SK-N-MC (cell line): ENCODE measurements at regions not wholly inside any gene's neighbourhood (a gene's known extent, or its start where the extent isn't known, plus 50 kb on each side); places are given as distances from the start of the nearest gene placed in this dataset.
"Not testable (repeated sequence)": the region's sequence is repeated elsewhere in the genome, so short reads cannot be mapped to it uniquely, and the experiment has no call there.

Experiments used
- DNase-seq: peaks from one replicate; pipeline ENCODE4 v3.0.0-alpha.2; 2011; ENCODE audit warnings: low read depth, low spot score
- H3K27ac ChIP-seq: fragments of 200-600 bp; sonication (generic); 2 replicates; pipeline ENCODE4 v1.5.1; 2016; ENCODE audit warnings: mixed run types
- H3K36me3 ChIP-seq: fragments of 200-600 bp; sonication (generic); 2 replicates; pipeline ENCODE4 v1.6.1; 2017; ENCODE audit warnings: antibody characterized with exemption, low read length, mixed read lengths; ENCODE audit not compliant: insufficient read depth
- H3K4me3 ChIP-seq: fragments of 200-600 bp; sonication (generic); 2 replicates; pipeline ENCODE4 v1.5.1; 2016
- H3K9ac ChIP-seq: fragments of 200-600 bp; sonication (generic); 2 replicates; pipeline ENCODE4 v1.8.0; 2017; ENCODE audit warnings: mixed run types, mixed read lengths; ENCODE audit not compliant: insufficient read length
- H3K9me3 ChIP-seq: fragments of 200-600 bp; sonication (generic); 2 replicates; pipeline ENCODE4 v1.6.1; 2017; ENCODE audit warnings: low read depth, mild to moderate bottlenecking, antibody characterized with exemption, low read length, moderate library complexity, mixed read lengths
- EZH2 ChIP-seq: fragments of 200-600 bp; sonication (generic); IDR thresholded peaks from one replicate; pipeline ENCODE4 v1.6.1; 2017; ENCODE audit warnings: antibody characterized with exemption
- FOXP2 ChIP-seq: optimal IDR thresholded peaks from 2 replicates; pipeline ENCODE3; 2011; ENCODE audit warnings: mild to moderate bottlenecking, moderate library complexity; ENCODE audit not compliant: insufficient read depth; ENCODE audit errors: extremely low read length, control extremely low read depth
- POLR2AphosphoS5 ChIP-seq: IDR thresholded peaks from 2 replicates; pipeline ENCODE4 v1.6.1; 2012; ENCODE audit warnings: mild to moderate bottlenecking, low read depth, low read length, borderline replicate concordance

DNA sequence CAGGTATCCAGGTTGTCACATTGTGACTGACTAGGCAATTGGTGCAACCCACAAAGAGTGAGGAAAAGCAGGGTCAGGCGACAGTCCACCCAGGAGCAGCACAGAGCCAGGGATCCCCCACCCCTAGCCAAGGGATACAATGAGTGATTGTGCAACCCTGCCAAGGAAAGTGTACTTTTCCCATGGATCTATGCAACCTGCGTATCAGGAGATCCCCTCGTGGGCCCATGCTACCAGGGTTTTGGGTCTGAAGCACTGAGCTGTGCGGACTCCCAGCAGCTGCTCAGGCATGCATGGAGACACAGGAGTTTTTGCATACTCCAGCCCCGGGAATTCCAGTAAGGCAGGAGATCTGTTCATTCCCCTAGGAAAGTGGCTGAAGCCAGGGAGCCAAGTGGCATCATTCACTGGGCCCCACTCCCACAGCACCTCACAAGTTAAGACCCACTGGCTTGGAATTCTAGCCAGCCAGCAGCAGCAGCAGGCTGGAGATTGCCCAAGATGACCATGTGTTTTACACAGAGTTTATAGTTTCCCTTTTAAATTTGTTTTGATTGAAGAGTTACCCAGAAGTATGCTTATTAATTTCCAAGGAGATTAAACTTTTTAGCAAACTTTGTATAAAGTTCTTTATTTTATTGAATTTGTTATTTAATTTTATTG, 136.0 kb downstream of the LTN1 start:
- Histone ChIP-seq H3K4me3 (no peak overlapping the region), H3K27ac (no peak overlapping the region)
- no peak for DNase-seq

GRCh38 chr21:28852706-28853105, 140.0 kb downstream of the LTN1 start:
- Histone ChIP-seq H3K36me3 (no peaks in the 10 kb centered on the region), H3K9me3 (no peaks in the 10 kb centered on the region), H3K4me3 (no peak overlapping the region), H3K9ac (no peak overlapping the region), H3K27ac (no peak overlapping the region)
- no peak for DNase-seq
- no peak for TF ChIP-seq EZH2
- TF ChIP-seq FOXP2, result no peak
- no peak for TF ChIP-seq POLR2AphosphoS5

More for the DNA sequence above, 136.0 kb downstream of the LTN1 start:
- no peaks in the 10 kb centered on the region for H3K9me3 ChIP-seq
- H3K9ac ChIP-seq, result no peak overlapping the region
- no peaks in the 10 kb centered on the region for H3K36me3 ChIP-seq
- TF ChIP-seq POLR2AphosphoS5 (no peak), FOXP2 (no peak), EZH2 (no peak)

DNA sequence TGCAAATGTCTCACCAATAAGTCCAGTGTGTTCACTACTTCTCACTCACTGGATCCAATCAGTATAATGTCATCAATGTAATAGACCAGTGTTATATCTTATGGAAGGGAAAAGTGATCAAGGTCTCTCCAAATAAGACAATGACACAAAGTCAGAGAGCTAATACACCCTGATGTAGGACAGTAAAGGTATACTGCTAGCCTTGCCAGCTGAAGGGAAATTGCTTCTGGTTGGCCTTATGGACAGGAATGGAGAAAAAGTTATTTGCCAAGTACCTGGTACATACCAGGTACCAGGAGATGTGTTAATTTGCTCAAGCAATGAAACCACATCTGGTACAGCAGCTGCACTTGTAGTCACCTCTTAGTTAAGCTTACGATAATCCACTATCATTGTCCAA, 141.0 kb downstream of the LTN1 start:
- H3K9me3 ChIP-seq, result no peaks in the 10 kb centered on the region
- no peaks in the 10 kb centered on the region for H3K36me3 ChIP-seq
- no peak overlapping the region for H3K4me3 ChIP-seq
- no peak for DNase-seq
- no peak overlapping the region for H3K27ac ChIP-seq
- TF ChIP-seq FOXP2, result no peak
- TF ChIP-seq EZH2, result no peak
- TF ChIP-seq POLR2AphosphoS5, result no peak
- no peak overlapping the region for H3K9ac ChIP-seq

DNA sequence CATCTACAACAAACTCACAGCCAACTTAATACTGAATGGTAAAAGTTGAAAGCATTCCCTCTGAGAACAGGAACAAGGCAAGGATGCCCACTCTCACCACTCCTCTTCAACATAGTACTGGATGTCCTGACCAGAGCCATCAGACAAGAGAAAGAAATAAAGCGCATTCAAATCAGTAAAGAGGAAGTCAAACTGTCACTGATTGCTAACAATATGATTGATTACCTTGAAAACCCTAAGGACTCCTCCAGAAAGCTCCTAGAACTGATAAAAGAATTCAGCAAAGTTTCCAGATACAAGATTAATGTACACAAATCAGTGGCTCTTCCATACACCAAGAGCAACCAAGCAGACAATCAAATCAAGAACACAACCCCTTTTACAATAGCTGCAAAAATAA, 153.4 kb downstream of the LTN1 start:
- H3K9ac ChIP-seq, H3K9me3 ChIP-seq, DNase-seq, H3K27ac ChIP-seq, H3K36me3 ChIP-seq, H3K4me3 ChIP-seq: not testable (repeated sequence)

- not testable (repeated sequence) for H3K4me3 ChIP-seq
Measured at GRCh38 chr21:28837426-28837825, 155.3 kb downstream of the LTN1 start.

GRCh38 chr21:28836588-28836987, 156.1 kb downstream of the LTN1 start:
- H3K9me3 ChIP-seq, H3K4me3 ChIP-seq, DNase-seq, H3K9ac ChIP-seq, H3K27ac ChIP-seq, H3K36me3 ChIP-seq: not testable (repeated sequence)

More at GRCh38 chr21:28837426-28837825, 155.3 kb downstream of the LTN1 start:
- H3K9ac ChIP-seq, H3K9me3 ChIP-seq, DNase-seq, H3K36me3 ChIP-seq, H3K27ac ChIP-seq: not testable (repeated sequence)

GRCh38 chr21:28834335-28835238, 158.1 kb downstream of the LTN1 start:
- Histone ChIP-seq H3K9me3 (no peaks in the 10 kb centered on the region), H3K9ac (no peak overlapping the region), H3K4me3 (no peak overlapping the region), H3K27ac (no peak overlapping the region), H3K36me3 (no peaks in the 10 kb centered on the region)
- TF ChIP-seq FOXP2, result no peak
- no peak for TF ChIP-seq EZH2
- no peak for TF ChIP-seq POLR2AphosphoS5
- no peak for DNase-seq

DNA sequence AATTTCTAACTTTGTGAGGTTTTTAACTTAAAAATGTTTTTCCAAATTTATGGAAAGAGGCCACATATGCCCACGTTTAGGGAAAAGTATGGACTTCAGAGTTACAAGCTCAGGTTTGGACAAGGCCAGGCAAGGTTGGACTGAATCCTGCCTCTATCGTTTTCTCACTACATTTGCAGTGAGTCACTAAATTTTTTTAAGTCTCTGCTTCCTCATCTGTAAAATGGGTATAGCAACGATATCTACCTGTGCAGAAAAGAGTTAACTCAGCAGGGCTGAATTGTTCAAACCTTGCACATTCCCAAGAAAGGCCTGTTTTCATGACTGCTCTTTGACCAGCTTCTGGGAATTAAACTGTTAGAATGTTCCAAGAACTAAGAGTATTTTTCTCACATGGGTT, 159.1 kb downstream of the LTN1 start:
- DNase-seq, result no peak
- Histone ChIP-seq H3K27ac (no peak overlapping the region), H3K9me3 (no peaks in the 10 kb centered on the region), H3K36me3 (no peaks in the 10 kb centered on the region), H3K4me3 (no peak overlapping the region), H3K9ac (no peak overlapping the region)
- no peak for TF ChIP-seq FOXP2
- no peak for TF ChIP-seq EZH2
- no peak for TF ChIP-seq POLR2AphosphoS5

GRCh38 chr21:28833182-28833581, 159.5 kb downstream of the LTN1 start:
- no peak overlapping the region for H3K4me3 ChIP-seq
- TF ChIP-seq FOXP2 (no peak), EZH2 (no peak), POLR2AphosphoS5 (no peak)
- no peak for DNase-seq
- no peaks in the 10 kb centered on the region for H3K9me3 ChIP-seq
- no peaks in the 10 kb centered on the region for H3K36me3 ChIP-seq
- no peak overlapping the region for H3K9ac ChIP-seq
- no peak overlapping the region for H3K27ac ChIP-seq
